ENCODE measurements at regions not wholly inside any gene's neighbourhood (a gene's known extent, or its start where the extent isn't known, plus 50 kb on each side); places are given as distances from the start of the nearest gene placed in this dataset.
A peak's percentile ranks its signal among the peaks of the same experiment; 100 is the strongest.

GRCh38 chr1:119298687-119299303, 69.8 kb upstream of the HAO2 start:
- peak; percentile 20 for DNase-seq (ENCODE audit: low read depth)

GRCh38 chr1:119302011-119302410, 66.6 kb upstream of the HAO2 start:
- no peak for DNase-seq (ENCODE audit: low read depth)

- DNase-seq (ENCODE audit: low read depth): no peak
These were observed 60.4 kb upstream of the HAO2 start for GRCh38 chr1:119308130-119308700.

GRCh38 chr1:119308806-119309205, 59.8 kb upstream of the HAO2 start:
- DNase-seq (ENCODE audit: low read depth): peak; percentile 80

- no peak for DNase-seq (ENCODE audit: low read depth)
These were observed 58.3 kb upstream of the HAO2 start for GRCh38 chr1:119310301-119310700.

- DNase-seq (ENCODE audit: low read depth): no peak
These were observed 56.1 kb upstream of the HAO2 start for GRCh38 chr1:119312500-119312899.

- DNase-seq (ENCODE audit: low read depth): no peak
These were observed 54.4 kb upstream of the HAO2 start for GRCh38 chr1:119314001-119314796.

- no peak for DNase-seq (ENCODE audit: low read depth)
These were observed 51.6 kb upstream of the HAO2 start for GRCh38 chr1:119316870-119317416.

- DNase-seq (ENCODE audit: low read depth): no peak
These were observed 49.9 kb upstream of the HAO2 start for GRCh38 chr1:119318466-119319309.
